Sigmoid colon (tissue), 6 donors: ENCODE measurements at regions not wholly inside any gene's neighbourhood (a gene's known extent, or its start where the extent isn't known, plus 50 kb on each side); places are given as distances from the start of the nearest gene placed in this dataset.
"Not testable (repeated sequence)": the region's sequence is repeated elsewhere in the genome, so short reads cannot be mapped to it uniquely, and the experiment has no call there.

Experiments
- DNase-seq: peaks from one replicate; pipeline ENCODE4 v3.0.0-alpha.2; 2019
- H3K27ac ChIP-seq, 4 donors: fragments of 200-600 bp; sonication (generic); one replicate each; pipeline ENCODE4 v1.5.1; 2016 to 2019; ENCODE audit warnings: mild to moderate bottlenecking in 1 of 4
- H3K27me3 ChIP-seq, 3 donors: fragments of 200-600 bp; sonication (generic); one replicate each; pipeline ENCODE4 v1.5.1; 2019; ENCODE audit warnings: mild to moderate bottlenecking in 1 of 3
- H3K36me3 ChIP-seq, 4 donors: fragments of 200-600 bp; sonication (generic); one replicate each; pipeline ENCODE4 v1.5.1; 2016 to 2019
- H3K4me1 ChIP-seq, 4 donors: fragments of 200-600 bp; sonication (generic); one replicate each; pipeline ENCODE4 v1.5.1; 2017 to 2019
- H3K4me3 ChIP-seq, 4 donors: fragments of 200-600 bp; sonication (generic); one replicate each; pipeline ENCODE4 v1.5.1; 2017 to 2019; ENCODE audit warnings: mild to moderate bottlenecking in 2 of 4, moderate library complexity in 1 of 4
- H3K9me3 ChIP-seq, 4 donors: fragments of 200-600 bp in 3 of 4; sonication (generic) in 3 of 4; one replicate each; pipeline versions ENCODE4 v1.5.1 to v1.6.1; 2013 to 2019
- CTCF ChIP-seq, 4 experiments: fragments of 450-650 bp in 3 of 4; fragments of 200-600 bp in 1 of 4; IDR thresholded peaks; one replicate each; pipeline ENCODE4 v1.5.1; 2016 to 2019; ENCODE audit warnings: antibody characterized with exemption in 4 of 4, mild to moderate bottlenecking in 3 of 4, moderate library complexity in 2 of 4
- EP300 ChIP-seq, 4 donors: sonication (generic); formaldehyde crosslinking; IDR thresholded peaks; one replicate each; pipeline ENCODE4 v1.6.1; 2017; ENCODE audit warnings: antibody characterized with exemption in 4 of 4
- POLR2A ChIP-seq, 2 donors: fragments of 450-650 bp; IDR thresholded peaks; one replicate each; pipeline ENCODE4 v1.6.1; 2016; ENCODE audit warnings: antibody characterized with exemption in 2 of 2, mild to moderate bottlenecking in 2 of 2, moderate library complexity in 2 of 2
- POLR2AphosphoS5 ChIP-seq, 4 donors: sonication (generic); formaldehyde crosslinking; IDR thresholded peaks; one replicate each; pipeline ENCODE4 v1.6.1; 2017; ENCODE audit warnings: antibody characterized with exemption in 4 of 4
- WGBS, 2 donors: extraction: QIAGEN DNeasy Blood & Tissue Kit; methylation state at CpG; one replicate each; pipeline ENCODE4 v1.1.7; 2013; 5-methylcytosine and 5-hydroxymethylcytosine counted together
- intact Hi-C: fragments of 100-400 bp; cut with DNase I; formaldehyde crosslinking; loops from one replicate; pipeline ENCODE4 v1.15.1; 2023
- donor health status: healthy with polysubstance abuse.
- donor health status: healthy.

GRCh38 chr20:18876394-18876793 is 62.8 kb downstream of the SCP2D1 start:
- intact Hi-C loops, H3K9me3 ChIP-seq, H3K27me3 ChIP-seq, H3K4me1 ChIP-seq, H3K4me3 ChIP-seq, H3K27ac ChIP-seq, DNase-seq, H3K36me3 ChIP-seq: not testable (repeated sequence)

- Histone ChIP-seq H3K27me3 (no peaks in the 10 kb centered on the region), H3K27ac (no peak overlapping the region), H3K4me1 (no peaks in the 10 kb centered on the region), H3K36me3 (no peaks in the 10 kb centered on the region), H3K9me3 (no peaks in the 10 kb centered on the region), H3K4me3 (no peak overlapping the region)
- intact Hi-C loops: no loop called here
- TF ChIP-seq EP300 (IDR thresholded peaks at IDR 0.05) (no peak), CTCF (IDR thresholded peaks at IDR 0.05) (no peak)
- WGBS, 2 donors: 66 to 73% methylated on average over 2 of the region's 2 CpGs
- DNase-seq: no peak
Observed at GRCh38 chr20:18879262-18879661, 65.7 kb downstream of the SCP2D1 start.

- Histone ChIP-seq H3K27me3 (no peaks in the 10 kb centered on the region), H3K4me3 (no peak overlapping the region), H3K36me3 (no peaks in the 10 kb centered on the region), H3K9me3 (no peaks in the 10 kb centered on the region), H3K4me1 (no peaks in the 10 kb centered on the region), H3K27ac (no peak overlapping the region)
- intact Hi-C loops: no loop called here
- WGBS, 2 donors: 58 to 70% methylated on average over 1 of the region's 1 CpG
- TF ChIP-seq POLR2A (IDR thresholded peaks at IDR 0.05) (no peak), CTCF (IDR thresholded peaks at IDR 0.05) (no peak), POLR2AphosphoS5 (IDR thresholded peaks at IDR 0.05) (no peak), EP300 (IDR thresholded peaks at IDR 0.05) (no peak)
- DNase-seq: no peak
Observed at GRCh38 chr20:18886756-18887155, 73.2 kb downstream of the SCP2D1 start.

- Histone ChIP-seq H3K9me3 (no peaks in the 10 kb centered on the region), H3K27ac (no peak overlapping the region), H3K27me3 (no peaks in the 10 kb centered on the region), H3K4me3 (no peak overlapping the region), H3K4me1 (no peaks in the 10 kb centered on the region), H3K36me3 (no peaks in the 10 kb centered on the region)
- WGBS, 2 donors: 78 to 82% methylated on average over 7 of the region's 7 CpGs
- TF ChIP-seq EP300 (IDR thresholded peaks at IDR 0.05) (no peak), CTCF (IDR thresholded peaks at IDR 0.05) (no peak), POLR2A (IDR thresholded peaks at IDR 0.05) (no peak), POLR2AphosphoS5 (IDR thresholded peaks at IDR 0.05) (no peak)
- no peak for DNase-seq
- intact Hi-C loops: no loop called here
Observed at GRCh38 chr20:18901980-18902737, 88.6 kb downstream of the SCP2D1 start.

GRCh38 chr20:18904192-18904591 is 90.6 kb downstream of the SCP2D1 start:
- Histone ChIP-seq H3K27ac (no peak overlapping the region), H3K9me3 (no peaks in the 10 kb centered on the region), H3K4me3 (no peak overlapping the region), H3K4me1 (peaks cover 0 to 9% (median 0%) of the 10 kb centered on the region in 4 donors), H3K27me3 (no peaks in the 10 kb centered on the region), H3K36me3 (no peaks in the 10 kb centered on the region)
- 47 to 67% methylated on average over 4 of the region's 4 CpGs for WGBS, 2 donors
- DNase-seq: no peak
- no peak for TF ChIP-seq POLR2AphosphoS5 (IDR thresholded peaks at IDR 0.05)
- no peak for TF ChIP-seq EP300 (IDR thresholded peaks at IDR 0.05)
- no peak for TF ChIP-seq CTCF (IDR thresholded peaks at IDR 0.05)
- no peak for TF ChIP-seq POLR2A (IDR thresholded peaks at IDR 0.05)
- intact Hi-C loops: no loop called here
